Stomach (tissue), 4 donors: ENCODE measurements at regions not wholly inside any gene's neighbourhood (a gene's known extent, or its start where the extent isn't known, plus 50 kb on each side); places are given as distances from the start of the nearest gene placed in this dataset.

Experiments used
- CTCF ChIP-seq, 7 experiments: fragments of 450-650 bp in 4 of 7; fragments of 200-600 bp in 3 of 7; sonication (generic) in 3 of 7; IDR thresholded peaks; one replicate each; pipeline ENCODE4 v1.5.1; 2016 to 2019; ENCODE audit warnings: antibody characterized with exemption in 7 of 7, control low read depth in 2 of 7, mild to moderate bottlenecking in 1 of 7
- EP300 ChIP-seq: sonication (generic); formaldehyde crosslinking; IDR thresholded peaks from one replicate; pipeline ENCODE4 v1.6.1; 2017; ENCODE audit warnings: antibody characterized with exemption
- POLR2A ChIP-seq, 4 donors: fragments of 450-650 bp; IDR thresholded peaks; one replicate each; pipeline ENCODE4 v1.6.1; 2016; ENCODE audit warnings: antibody characterized with exemption in 4 of 4, control low read depth in 2 of 4, mild to moderate bottlenecking in 1 of 4, moderate library complexity in 1 of 4
- POLR2AphosphoS5 ChIP-seq, 3 donors: sonication (generic); formaldehyde crosslinking; IDR thresholded peaks; one replicate each; pipeline ENCODE4 v1.6.1; 2016; ENCODE audit warnings: antibody characterized with exemption in 3 of 3

GRCh38 chr1:105000793-105001192 lies 1251.1 kb downstream of the AMY1C start:
- no peak for TF ChIP-seq POLR2A (IDR thresholded peaks at IDR 0.05)
- TF ChIP-seq CTCF (IDR thresholded peaks at IDR 0.05): no peak
- TF ChIP-seq POLR2AphosphoS5 (IDR thresholded peaks at IDR 0.05): no peak
- TF ChIP-seq EP300: no peak
